CD4-positive, alpha-beta memory T cell (primary cell): ENCODE measurements at regions not wholly inside any gene's neighbourhood (a gene's known extent, or its start where the extent isn't known, plus 50 kb on each side); places are given as distances from the start of the nearest gene placed in this dataset.

Experiments used
- CTCF ChIA-PET: fragments of 350-600 bp; sonication (Branson Sonifier 250); formaldehyde crosslinking; loops from one replicate; lab custom pipeline; 2021; ENCODE audit warnings: inconsistent platforms; ENCODE audit not compliant: partially characterized antibody; lab: Charles Lee
- POLR2A ChIA-PET: fragments of 350-600 bp; sonication (Branson Sonifier 250); formaldehyde crosslinking; loops from one replicate; lab custom pipeline; 2021; ENCODE audit not compliant: partially characterized antibody; lab: Charles Lee
- DNase-seq, 5 donors: peaks; one replicate each; pipeline versions ENCODE4 v3.0.0 to v3.0.0-alpha.2; 2020 to 2022; ENCODE audit warnings: mixed read lengths in 1 of 5
- H3K27ac ChIP-seq: one replicate; pipeline ENCODE4 v1.7.0; 2013; ENCODE audit warnings: low read depth, low read length
- H3K27me3 ChIP-seq: 2 replicates; pipeline ENCODE4 v1.7.0; 2013; ENCODE audit warnings: mild to moderate bottlenecking, low read length, moderate library complexity; ENCODE audit not compliant: insufficient read depth
- H3K36me3 ChIP-seq: 2 replicates; pipeline ENCODE4 v1.7.0; 2013; ENCODE audit warnings: mild to moderate bottlenecking, low read length, moderate library complexity; ENCODE audit not compliant: insufficient read depth
- H3K4me1 ChIP-seq: 2 replicates; pipeline ENCODE4 v1.7.0; 2013; ENCODE audit warnings: mild to moderate bottlenecking, low read length, moderate library complexity; ENCODE audit not compliant: insufficient read depth
- H3K4me3 ChIP-seq, 2 donors: one replicate each; pipeline ENCODE4 v1.7.0; 2013; ENCODE audit warnings: low read length in 2 of 2, mild to moderate bottlenecking in 1 of 2
- H3K9me3 ChIP-seq, 2 donors: one replicate each; pipeline ENCODE4 v1.7.0; 2013; ENCODE audit warnings: low read length in 2 of 2, control low read depth in 1 of 2; ENCODE audit not compliant: control insufficient read depth in 1 of 2
- H3K27ac Mint-ChIP-seq, 7 donors: one replicate each; pipeline ENCODE4 v1.8.0; 2020 to 2021; ENCODE audit warnings: mixed read lengths in 7 of 7, mild to moderate bottlenecking in 6 of 7, inconsistent platforms in 3 of 7, moderate library complexity in 3 of 7
- H3K27me3 Mint-ChIP-seq, 2 donors: one replicate each; pipeline ENCODE4 v1.8.0; 2020 to 2021; ENCODE audit warnings: mixed read lengths in 2 of 2
- H3K36me3 Mint-ChIP-seq, 2 donors: one replicate each; pipeline ENCODE4 v1.8.0; 2020 to 2021; ENCODE audit warnings: mixed read lengths in 2 of 2, inconsistent platforms in 1 of 2, mild to moderate bottlenecking in 1 of 2
- H3K4me1 Mint-ChIP-seq, 4 donors: one replicate each; pipeline ENCODE4 v1.8.0; 2020 to 2021; ENCODE audit warnings: mixed read lengths in 4 of 4, mild to moderate bottlenecking in 1 of 4
- H3K4me3 Mint-ChIP-seq, 8 donors: one replicate each; pipeline ENCODE4 v1.8.0; 2020 to 2021; ENCODE audit warnings: mixed read lengths in 8 of 8, mild to moderate bottlenecking in 7 of 8, moderate library complexity in 6 of 8, inconsistent platforms in 3 of 8
- H3K9me3 Mint-ChIP-seq, 8 donors: one replicate each; pipeline ENCODE4 v1.8.0; 2020 to 2021; ENCODE audit warnings: mixed read lengths in 8 of 8, mild to moderate bottlenecking in 5 of 8, inconsistent platforms in 3 of 8, moderate library complexity in 1 of 8
- intact Hi-C: fragments of 100-400 bp; cut with micrococcal nuclease; formaldehyde crosslinking; loops from one replicate; pipeline ENCODE4 v1.15.1; 2023

- Mint-ChIP-seq H3K4me3 (no peak overlapping the region), H3K9me3 (peaks cover 0 to 5% (median 1%) of the 10 kb centered on the region in 8 donors), H3K4me1 (peaks cover 0 to 2% (median 0%) of the 10 kb centered on the region in 4 donors), H3K27ac (no peak overlapping the region), H3K36me3 (no peaks in the 10 kb centered on the region), H3K27me3 (peaks cover 0 to 3% of the 10 kb centered on the region in 2 donors)
- ChIA-PET CTCF (no interaction called here), POLR2A (no interaction called here)
- DNase-seq: no peak
- Histone ChIP-seq H3K4me3 (no peak overlapping the region), H3K27ac (no peak overlapping the region), H3K27me3 (no peaks in the 10 kb centered on the region), H3K9me3 (no peaks in the 10 kb centered on the region), H3K36me3 (no peaks in the 10 kb centered on the region), H3K4me1 (no peaks in the 10 kb centered on the region)
- intact Hi-C loops: no loop called here
Measured at GRCh38 chr2:101540518-101540917, 65.6 kb upstream of the RFX8 start.

GRCh38 chr2:101538076-101538475 is 63.2 kb upstream of the RFX8 start:
- no peaks in the 10 kb centered on the region for H3K27me3 Mint-ChIP-seq
- ChIA-PET CTCF (interaction anchor here (2.1 kb wide), 1 partner anchor 9 kb away, joined by 4 read pairs; no protein-coding TSS in a partner anchor), POLR2A (no interaction called here)
- no peaks in the 10 kb centered on the region for H3K27me3 ChIP-seq
- H3K4me1 Mint-ChIP-seq: peaks cover 0 to 3% (median 0%) of the 10 kb centered on the region in 4 donors
- H3K36me3 ChIP-seq: no peaks in the 10 kb centered on the region
- H3K4me3 ChIP-seq: no peak overlapping the region
- no peak for DNase-seq
- no peak overlapping the region for H3K27ac Mint-ChIP-seq
- no peak overlapping the region for H3K4me3 Mint-ChIP-seq
- peaks cover 0 to 2% (median 0%) of the 10 kb centered on the region in 8 donors for H3K9me3 Mint-ChIP-seq
- H3K36me3 Mint-ChIP-seq: no peaks in the 10 kb centered on the region
- intact Hi-C loops: no loop called here
- H3K4me1 ChIP-seq: no peaks in the 10 kb centered on the region
- no peaks in the 10 kb centered on the region for H3K9me3 ChIP-seq
- no peak overlapping the region for H3K27ac ChIP-seq

- no peaks in the 10 kb centered on the region for H3K36me3 ChIP-seq
- H3K36me3 Mint-ChIP-seq: no peaks in the 10 kb centered on the region
- no peaks in the 10 kb centered on the region for H3K9me3 ChIP-seq
- no peak overlapping the region for H3K4me3 ChIP-seq
- no peaks in the 10 kb centered on the region for H3K27me3 Mint-ChIP-seq
- DNase-seq: no peak
- no peaks in the 10 kb centered on the region for H3K4me1 ChIP-seq
- H3K4me3 Mint-ChIP-seq: no peak overlapping the region
- intact Hi-C loops: no loop called here
- ChIA-PET CTCF (no interaction called here), POLR2A (no interaction called here)
- no peaks in the 10 kb centered on the region for H3K27me3 ChIP-seq
- H3K27ac Mint-ChIP-seq: no peak overlapping the region
- H3K27ac ChIP-seq: no peak overlapping the region
- H3K9me3 Mint-ChIP-seq: peaks cover 0 to 2% (median 0%) of the 10 kb centered on the region in 8 donors
- H3K4me1 Mint-ChIP-seq: peaks cover 0 to 3% (median 0%) of the 10 kb centered on the region in 4 donors
Measured at GRCh38 chr2:101534149-101534611, 59.3 kb upstream of the RFX8 start.

GRCh38 chr2:101533561-101534148 is 58.7 kb upstream of the RFX8 start:
- H3K36me3 ChIP-seq: no peaks in the 10 kb centered on the region
- H3K36me3 Mint-ChIP-seq: no peaks in the 10 kb centered on the region
- H3K9me3 ChIP-seq: no peaks in the 10 kb centered on the region
- peaks cover 0 to 2% (median 0%) of the 10 kb centered on the region in 8 donors for H3K9me3 Mint-ChIP-seq
- H3K4me1 ChIP-seq: no peaks in the 10 kb centered on the region
- peaks cover 0 to 3% (median 0%) of the 10 kb centered on the region in 4 donors for H3K4me1 Mint-ChIP-seq
- DNase-seq: no peak
- no peak overlapping the region for H3K4me3 ChIP-seq
- no peaks in the 10 kb centered on the region for H3K27me3 Mint-ChIP-seq
- CTCF ChIA-PET: no interaction called here
- H3K27ac ChIP-seq: no peak overlapping the region
- POLR2A ChIA-PET: no interaction called here
- intact Hi-C loops: no loop called here
- H3K27ac Mint-ChIP-seq: peak overlapping the region in 1 of 7 donors; percentile 64
- no peak overlapping the region for H3K4me3 Mint-ChIP-seq
- H3K27me3 ChIP-seq: no peaks in the 10 kb centered on the region

- Mint-ChIP-seq H3K4me3 (no peak overlapping the region), H3K36me3 (no peaks in the 10 kb centered on the region), H3K9me3 (no peaks in the 10 kb centered on the region), H3K4me1 (no peaks in the 10 kb centered on the region), H3K27me3 (no peaks in the 10 kb centered on the region), H3K27ac (peak overlapping the region in 1 of 7 donors; percentile 1)
- ChIA-PET POLR2A (no interaction called here), CTCF (no interaction called here)
- Histone ChIP-seq H3K4me3 (no peak overlapping the region), H3K36me3 (no peaks in the 10 kb centered on the region), H3K27me3 (no peaks in the 10 kb centered on the region), H3K27ac (no peak overlapping the region), H3K9me3 (no peaks in the 10 kb centered on the region), H3K4me1 (no peaks in the 10 kb centered on the region)
- intact Hi-C loops: no loop called here
- DNase-seq: no peak
Measured at GRCh38 chr2:101528501-101528900, 53.6 kb upstream of the RFX8 start.

GRCh38 chr2:101524806-101525430 is 50.0 kb upstream of the RFX8 start:
- POLR2A ChIA-PET: no interaction called here
- Mint-ChIP-seq H3K4me3 (no peak overlapping the region), H3K9me3 (no peaks in the 10 kb centered on the region), H3K36me3 (no peaks in the 10 kb centered on the region), H3K27ac (no peak overlapping the region), H3K4me1 (peaks cover 0 to 5% (median 4%) of the 10 kb centered on the region in 4 donors), H3K27me3 (no peaks in the 10 kb centered on the region)
- no peak for DNase-seq
- Histone ChIP-seq H3K4me1 (no peaks in the 10 kb centered on the region), H3K27me3 (no peaks in the 10 kb centered on the region), H3K36me3 (no peaks in the 10 kb centered on the region), H3K9me3 (no peaks in the 10 kb centered on the region), H3K4me3 (no peak overlapping the region), H3K27ac (no peak overlapping the region)
- intact Hi-C loops: no loop called here
- CTCF ChIA-PET: no interaction called here
